Vagina (tissue), 2 donors: ENCODE measurements at regions not wholly inside any gene's neighbourhood (a gene's known extent, or its start where the extent isn't known, plus 50 kb on each side); places are given as distances from the start of the nearest gene placed in this dataset.

Source experiments
- DNase-seq, 2 donors: peaks; one replicate each; pipeline ENCODE4 v3.0.0-alpha.2; 2017; ENCODE audit errors: extremely low spot score in 2 of 2
- H3K27ac ChIP-seq: fragments of 200-600 bp; sonication (generic); one replicate; pipeline ENCODE4 v1.5.1; 2019
- H3K27me3 ChIP-seq: fragments of 200-600 bp; sonication (generic); one replicate; pipeline ENCODE4 v1.5.1; 2019
- H3K36me3 ChIP-seq, 2 donors: fragments of 200-600 bp; sonication (generic); one replicate each; pipeline ENCODE4 v1.5.1; 2017 to 2019
- H3K4me1 ChIP-seq: fragments of 200-600 bp; sonication (generic); one replicate; pipeline ENCODE4 v1.5.1; 2019
- H3K4me3 ChIP-seq, 2 donors: fragments of 200-600 bp; sonication (generic); 1 replicate in 1 of 2; 2 replicates in 1 of 2; pipeline ENCODE4 v1.5.1; 2016 to 2019
- H3K9me3 ChIP-seq: fragments of 200-600 bp; sonication (generic); one replicate; pipeline ENCODE4 v1.5.1; 2019
- CTCF ChIP-seq, 3 experiments: fragments of 450-650 bp in 2 of 3; fragments of 200-600 bp in 1 of 3; sonication (generic) in 1 of 3; IDR thresholded peaks; one replicate each; pipeline ENCODE4 v1.5.1; 2017 to 2019; ENCODE audit warnings: antibody characterized with exemption in 3 of 3, mild to moderate bottlenecking in 2 of 3, moderate library complexity in 2 of 3
- POLR2A ChIP-seq, 2 donors: fragments of 450-650 bp; IDR thresholded peaks; one replicate each; pipeline ENCODE4 v1.6.1; 2017; ENCODE audit warnings: antibody characterized with exemption in 2 of 2, mild to moderate bottlenecking in 2 of 2, moderate library complexity in 2 of 2
- POLR2AphosphoS5 ChIP-seq, 2 donors: sonication (generic); formaldehyde crosslinking; IDR thresholded peaks; one replicate each; pipeline ENCODE4 v1.9.0; 2017; ENCODE audit warnings: antibody characterized with exemption in 2 of 2, mild to moderate bottlenecking in 2 of 2, low read depth in 1 of 2; ENCODE audit not compliant: insufficient read depth in 1 of 2
- intact Hi-C: fragments of 100-400 bp; cut with DNase I; formaldehyde crosslinking; loops from one replicate; pipeline ENCODE4 v1.15.1; 2023

- intact Hi-C loops: no loop called here
- Histone ChIP-seq H3K4me1 (peaks cover 22% of the 10 kb centered on the region), H3K36me3 (no peaks in the 10 kb centered on the region), H3K9me3 (no peaks in the 10 kb centered on the region), H3K4me3 (no peak overlapping the region), H3K27ac (peak overlapping the region; percentile 51), H3K27me3 (no peaks in the 10 kb centered on the region)
- TF ChIP-seq POLR2A (IDR thresholded peaks at IDR 0.05) (no peak), CTCF (IDR thresholded peaks at IDR 0.05) (no peak), POLR2AphosphoS5 (IDR thresholded peaks at IDR 0.05; ENCODE audit: insufficient read depth in 1 of 2, low read depth in 1 of 2) (no peak)
- no peak for DNase-seq
Observed at GRCh38 chr12:115206801-115207200, 522.8 kb upstream of the TBX3 start.

GRCh38 chr12:115205755-115206308 is 521.9 kb upstream of the TBX3 start:
- H3K4me3 ChIP-seq: no peak overlapping the region

GRCh38 chr12:115204957-115205754 is 521.2 kb upstream of the TBX3 start:
- no peak for TF ChIP-seq POLR2A (IDR thresholded peaks at IDR 0.05)
- TF ChIP-seq POLR2AphosphoS5 (IDR thresholded peaks at IDR 0.05; ENCODE audit: insufficient read depth in 1 of 2, low read depth in 1 of 2): no peak
- TF ChIP-seq CTCF (IDR thresholded peaks at IDR 0.05): no peak
- Histone ChIP-seq H3K27me3 (no peaks in the 10 kb centered on the region), H3K4me1 (peaks cover 22% of the 10 kb centered on the region), H3K36me3 (no peaks in the 10 kb centered on the region), H3K27ac (no peak overlapping the region), H3K9me3 (no peaks in the 10 kb centered on the region), H3K4me3 (no peak overlapping the region)
- intact Hi-C loops: no loop called here
- DNase-seq: no peak

More at GRCh38 chr12:115205755-115206308, 521.9 kb upstream of the TBX3 start:
- Histone ChIP-seq H3K27me3 (no peaks in the 10 kb centered on the region), H3K27ac (no peak overlapping the region), H3K9me3 (no peaks in the 10 kb centered on the region), H3K36me3 (no peaks in the 10 kb centered on the region), H3K4me1 (peaks cover 22% of the 10 kb centered on the region)
- TF ChIP-seq POLR2A (IDR thresholded peaks at IDR 0.05) (no peak), POLR2AphosphoS5 (IDR thresholded peaks at IDR 0.05; ENCODE audit: insufficient read depth in 1 of 2, low read depth in 1 of 2) (no peak), CTCF (IDR thresholded peaks at IDR 0.05) (no peak)
- DNase-seq: no peak
- intact Hi-C loops: no loop called here

- no peak for TF ChIP-seq CTCF (IDR thresholded peaks at IDR 0.05)
- no peak for TF ChIP-seq POLR2A (IDR thresholded peaks at IDR 0.05)
- TF ChIP-seq POLR2AphosphoS5 (IDR thresholded peaks at IDR 0.05; ENCODE audit: insufficient read depth in 1 of 2, low read depth in 1 of 2): no peak
- no peaks in the 10 kb centered on the region for H3K27me3 ChIP-seq
- no peak overlapping the region for H3K27ac ChIP-seq
- H3K4me3 ChIP-seq: no peak overlapping the region
- no peaks in the 10 kb centered on the region for H3K36me3 ChIP-seq
- DNase-seq: no peak
- no peaks in the 10 kb centered on the region for H3K9me3 ChIP-seq
- H3K4me1 ChIP-seq: peaks cover 22% of the 10 kb centered on the region
- intact Hi-C loops: no loop called here
Observed at GRCh38 chr12:115203701-115204100, 519.7 kb upstream of the TBX3 start.

GRCh38 chr12:115201966-115202365 is 518.0 kb upstream of the TBX3 start:
- no peaks in the 10 kb centered on the region for H3K9me3 ChIP-seq
- H3K4me3 ChIP-seq: no peak overlapping the region
- no peak for DNase-seq
- peaks cover 22% of the 10 kb centered on the region for H3K4me1 ChIP-seq
- H3K27ac ChIP-seq: no peak overlapping the region
- no peak for TF ChIP-seq POLR2A (IDR thresholded peaks at IDR 0.05)
- TF ChIP-seq CTCF (IDR thresholded peaks at IDR 0.05): no peak
- no peak for TF ChIP-seq POLR2AphosphoS5 (IDR thresholded peaks at IDR 0.05; ENCODE audit: insufficient read depth in 1 of 2, low read depth in 1 of 2)
- H3K36me3 ChIP-seq: no peaks in the 10 kb centered on the region
- no peaks in the 10 kb centered on the region for H3K27me3 ChIP-seq
- intact Hi-C loops: no loop called here
